ENCODE measurements at regions not wholly inside any gene's neighbourhood (a gene's known extent, or its start where the extent isn't known, plus 50 kb on each side); places are given as distances from the start of the nearest gene placed in this dataset.

- Histone ChIP-seq H3K9ac (ENCODE audit: low read length) (no peak overlapping the region), H3K27me3 (ENCODE audit: insufficient read depth, low read length) (no peaks in the 10 kb centered on the region), H3K4me3 (replicated peaks in 1 of 2; ENCODE audit: low read depth in 1 of 2, low read length in 2 of 2) (no peak overlapping the region), H4K20me1 (ENCODE audit: insufficient read depth) (no peaks in the 10 kb centered on the region), H3K4me1 (ENCODE audit: control insufficient read depth in 1 of 2, insufficient read depth in 2 of 2, low read length in 2 of 2) (no peaks in the 10 kb centered on the region; a peak in 1 of 4 replicates), H2AFZ (ENCODE audit: low read depth, low read length, poor library complexity, severe bottlenecking) (no peak overlapping the region), H3K36me3 (ENCODE audit: control insufficient read depth in 1 of 2, insufficient read depth in 2 of 2, low read length in 2 of 2) (no peaks in the 10 kb centered on the region), H3K79me2 (ENCODE audit: insufficient read depth, low read length) (no peaks in the 10 kb centered on the region), H3K9me2 (ENCODE audit: insufficient read depth) (no peaks in the 10 kb centered on the region), H3K4me2 (ENCODE audit: low read length) (no peak overlapping the region), H3K9me3 (ENCODE audit: control insufficient read depth in 1 of 2, insufficient read depth in 1 of 2, low read depth in 1 of 2, low read length in 2 of 2) (peaks cover 0 to under 1% of the 10 kb centered on the region in 2 experiments; a peak in 1 of 4 replicates), H3K27ac (ENCODE audit: low read depth, low read length) (no peak overlapping the region)
- POLR2A ChIA-PET, result no interaction called here
- intact Hi-C loops (cut with micrococcal nuclease), result no loop called here
- DNase-seq (ENCODE audit: low read depth, low spot score), result no peak
- TF ChIP-seq REST (IDR thresholded peaks at IDR 0.05; ENCODE audit: low read depth) (no peak), RAD21 (IDR thresholded peaks at IDR 0.05; ENCODE audit: low read depth) (no peak), POLR2AphosphoS5 (IDR thresholded peaks at IDR 0.05; ENCODE audit: low read depth, low read length) (no peak), FOSL1 (IDR thresholded peaks at IDR 0.05; ENCODE audit: low read depth) (no peak), ZFX (IDR thresholded peaks at IDR 0.05) (no peak)
- RAD21 ChIA-PET (ENCODE audit: low non-redundant PET in 1 of 2, low total read pairs in 2 of 2, uncharacterized antibody in 2 of 2, unreplicated experiment in 2 of 2), result no interaction called here
- ATAC-seq, result no peak
- CTCF ChIA-PET, result no interaction called here
- no TSS peak for BruUV-seq (replicated peaks)
These were observed 90.0 kb upstream of the HES1 start for GRCh38 chr3:194045919-194046318.

GRCh38 chr3:194046531-194046930, 89.4 kb upstream of the HES1 start:
- Histone ChIP-seq H4K20me1 (ENCODE audit: insufficient read depth) (no peaks in the 10 kb centered on the region), H3K4me3 (replicated peaks in 1 of 2; ENCODE audit: low read depth in 1 of 2, low read length in 2 of 2) (no peak overlapping the region), H3K9me2 (ENCODE audit: insufficient read depth) (no peaks in the 10 kb centered on the region), H3K4me2 (ENCODE audit: low read length) (no peak overlapping the region), H3K27me3 (ENCODE audit: insufficient read depth, low read length) (no peaks in the 10 kb centered on the region), H3K9ac (ENCODE audit: low read length) (no peak overlapping the region), H3K36me3 (ENCODE audit: control insufficient read depth in 1 of 2, insufficient read depth in 2 of 2, low read length in 2 of 2) (no peaks in the 10 kb centered on the region), H3K4me1 (ENCODE audit: control insufficient read depth in 1 of 2, insufficient read depth in 2 of 2, low read length in 2 of 2) (no peaks in the 10 kb centered on the region; a peak in 1 of 4 replicates), H3K9me3 (ENCODE audit: control insufficient read depth in 1 of 2, insufficient read depth in 1 of 2, low read depth in 1 of 2, low read length in 2 of 2) (peaks cover 0 to 6% of the 10 kb centered on the region in 2 experiments; a peak in 1 of 4 replicates), H2AFZ (ENCODE audit: low read depth, low read length, poor library complexity, severe bottlenecking) (no peak overlapping the region), H3K79me2 (ENCODE audit: insufficient read depth, low read length) (no peaks in the 10 kb centered on the region), H3K27ac (ENCODE audit: low read depth, low read length) (no peak overlapping the region)
- no peak for DNase-seq (ENCODE audit: low read depth, low spot score)
- TF ChIP-seq SIN3A (IDR thresholded peaks at IDR 0.05; ENCODE audit: low read depth), result no peak
- no peak for TF ChIP-seq ZNF274 (IDR thresholded peaks at IDR 0.05; ENCODE audit: low read depth, low read length)
- no peak for TF ChIP-seq JUND (IDR thresholded peaks at IDR 0.05)
- no peak for TF ChIP-seq YY1 (IDR thresholded peaks at IDR 0.05; ENCODE audit: extremely low read depth, insufficient replicate concordance, low read depth, low read length)
- CTCF ChIA-PET, result no interaction called here
- intact Hi-C loops (cut with micrococcal nuclease), result no loop called here
- RAD21 ChIA-PET (ENCODE audit: low non-redundant PET in 1 of 2, low total read pairs in 2 of 2, uncharacterized antibody in 2 of 2, unreplicated experiment in 2 of 2), result no interaction called here
- no TSS peak for BruUV-seq (replicated peaks)
- POLR2A ChIA-PET, result no interaction called here
- no peak for ATAC-seq
